ENCODE measurements at regions not wholly inside any gene's neighbourhood (a gene's known extent, or its start where the extent isn't known, plus 50 kb on each side); places are given as distances from the start of the nearest gene placed in this dataset.
A peak's percentile ranks its signal among the peaks of the same experiment; 100 is the strongest.
"Not testable (repeated sequence)": the region's sequence is repeated elsewhere in the genome, so short reads cannot be mapped to it uniquely, and the experiment has no call there.

- Histone ChIP-seq H3K4me1 (ENCODE audit: control insufficient read depth, insufficient read depth, low read length) (no peaks in the 10 kb centered on the region), H3K4me3 (ENCODE audit: low read depth, low read length) (no peak overlapping the region), H3K27ac (ENCODE audit: low read depth, low read length) (no peak overlapping the region), H3K9me3 (ENCODE audit: control insufficient read depth, insufficient read depth, low read length) (no peaks in the 10 kb centered on the region), H3K27me3 (ENCODE audit: control insufficient read depth, insufficient read depth, low read length) (no peaks in the 10 kb centered on the region), H3K36me3 (ENCODE audit: control insufficient read depth, insufficient read depth, low read length) (no peaks in the 10 kb centered on the region)
- WGBS (ENCODE audit: insufficient coverage) = 66% methylated on average over 3 of the region's 4 CpGs
- no peak for DNase-seq (ENCODE audit: low read depth in 4 of 6, low spot score in 6 of 6)
Observed at GRCh38 chr14:41016213-41016612, 590.5 kb upstream of the LRFN5 start.

- no peak overlapping the region for H3K27ac ChIP-seq (ENCODE audit: low read depth, low read length)
- 100% methylated on average over 1 of the region's 3 CpGs for WGBS (ENCODE audit: insufficient coverage)
- no peaks in the 10 kb centered on the region for H3K27me3 ChIP-seq (ENCODE audit: control insufficient read depth, insufficient read depth, low read length)
- H3K4me3 ChIP-seq (ENCODE audit: low read depth, low read length) = no peak overlapping the region
- no peak for DNase-seq (ENCODE audit: low read depth in 4 of 6, low spot score in 6 of 6)
- no peaks in the 10 kb centered on the region for H3K4me1 ChIP-seq (ENCODE audit: control insufficient read depth, insufficient read depth, low read length)
- no peaks in the 10 kb centered on the region for H3K36me3 ChIP-seq (ENCODE audit: control insufficient read depth, insufficient read depth, low read length)
- no peaks in the 10 kb centered on the region for H3K9me3 ChIP-seq (ENCODE audit: control insufficient read depth, insufficient read depth, low read length)
Observed at GRCh38 chr14:41000350-41000749, 606.3 kb upstream of the LRFN5 start.

DNA sequence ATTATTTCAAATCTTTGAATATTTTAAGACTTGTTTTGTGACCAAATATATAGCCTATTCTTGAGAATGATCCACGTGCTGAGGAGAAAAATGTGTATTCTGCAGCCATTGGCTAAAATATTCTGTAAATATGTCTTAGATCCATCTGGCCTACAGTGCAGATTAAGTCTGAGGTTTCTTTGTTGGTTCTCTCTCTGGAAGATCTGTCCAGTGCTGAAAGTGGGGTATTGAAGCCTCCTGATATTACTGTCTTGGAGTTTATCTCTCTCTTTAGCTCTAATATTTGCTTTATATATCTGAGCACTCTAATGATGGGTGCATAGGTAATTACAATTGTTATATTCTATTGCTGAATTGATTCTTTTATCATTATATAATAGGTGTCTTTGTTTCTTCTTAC, 617.4 kb upstream of the LRFN5 start:
- H3K4me3 ChIP-seq (ENCODE audit: low read depth, low read length) = no peak overlapping the region

GRCh38 chr14:40987481-40987880, 619.2 kb upstream of the LRFN5 start:
- H3K4me1 ChIP-seq (ENCODE audit: control insufficient read depth, insufficient read depth, low read length) = no peaks in the 10 kb centered on the region
- WGBS (ENCODE audit: insufficient coverage) = no CpG with 5 or more reads among the region's 3 CpGs
- no peak overlapping the region for H3K27ac ChIP-seq (ENCODE audit: low read depth, low read length)
- H3K9me3 ChIP-seq (ENCODE audit: control insufficient read depth, insufficient read depth, low read length) = peaks cover 4% of the 10 kb centered on the region
- H3K27me3 ChIP-seq (ENCODE audit: control insufficient read depth, insufficient read depth, low read length) = no peaks in the 10 kb centered on the region
- no peaks in the 10 kb centered on the region for H3K36me3 ChIP-seq (ENCODE audit: control insufficient read depth, insufficient read depth, low read length)
- no peak for DNase-seq (ENCODE audit: low read depth in 4 of 6, low spot score in 6 of 6)
- H3K4me3 ChIP-seq (ENCODE audit: low read depth, low read length) = no peak overlapping the region

More for the DNA sequence above, 617.4 kb upstream of the LRFN5 start:
- peaks cover 4% of the 10 kb centered on the region for H3K9me3 ChIP-seq (ENCODE audit: control insufficient read depth, insufficient read depth, low read length)
- no CpG with 5 or more reads among the region's 1 CpG for WGBS (ENCODE audit: insufficient coverage)
- H3K27ac ChIP-seq (ENCODE audit: low read depth, low read length) = no peak overlapping the region
- no peaks in the 10 kb centered on the region for H3K36me3 ChIP-seq (ENCODE audit: control insufficient read depth, insufficient read depth, low read length)
- no peaks in the 10 kb centered on the region for H3K27me3 ChIP-seq (ENCODE audit: control insufficient read depth, insufficient read depth, low read length)
- no peaks in the 10 kb centered on the region for H3K4me1 ChIP-seq (ENCODE audit: control insufficient read depth, insufficient read depth, low read length)
- no peak for DNase-seq (ENCODE audit: low read depth in 4 of 6, low spot score in 6 of 6)

DNA sequence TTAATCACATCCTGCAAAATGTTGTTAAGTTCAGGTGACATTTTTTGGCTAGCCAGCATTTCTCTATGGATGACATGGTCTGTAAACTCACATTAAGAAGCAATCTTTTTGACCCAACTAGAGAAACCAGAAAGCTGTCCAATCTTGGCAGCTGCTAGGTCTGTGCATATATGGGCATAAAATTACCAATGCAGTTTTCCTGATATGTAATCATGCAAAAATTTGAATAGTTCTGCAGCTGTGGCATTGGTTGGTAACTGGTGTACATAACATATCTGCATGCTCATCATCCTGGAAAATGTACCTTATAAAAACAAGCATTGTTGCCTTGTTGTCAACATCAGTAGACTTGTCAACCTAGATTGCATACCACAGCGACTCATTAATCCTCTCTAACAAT, 620.0 kb upstream of the LRFN5 start:
- no peaks in the 10 kb centered on the region for H3K36me3 ChIP-seq (ENCODE audit: control insufficient read depth, insufficient read depth, low read length)
- 91% methylated on average over 1 of the region's 1 CpG for WGBS (ENCODE audit: insufficient coverage)
- no peak overlapping the region for H3K4me3 ChIP-seq (ENCODE audit: low read depth, low read length)
- no peaks in the 10 kb centered on the region for H3K4me1 ChIP-seq (ENCODE audit: control insufficient read depth, insufficient read depth, low read length)
- no peaks in the 10 kb centered on the region for H3K27me3 ChIP-seq (ENCODE audit: control insufficient read depth, insufficient read depth, low read length)
- DNase-seq (ENCODE audit: low read depth in 4 of 6, low spot score in 6 of 6) = no peak
- H3K9me3 ChIP-seq (ENCODE audit: control insufficient read depth, insufficient read depth, low read length) = peaks cover 4% of the 10 kb centered on the region
- no peak overlapping the region for H3K27ac ChIP-seq (ENCODE audit: low read depth, low read length)

GRCh38 chr14:40985584-40985983, 621.1 kb upstream of the LRFN5 start:
- no peak overlapping the region for H3K27ac ChIP-seq (ENCODE audit: low read depth, low read length)
- H3K27me3 ChIP-seq (ENCODE audit: control insufficient read depth, insufficient read depth, low read length) = no peaks in the 10 kb centered on the region
- no CpG with 5 or more reads among the region's 4 CpGs for WGBS (ENCODE audit: insufficient coverage)
- H3K4me1 ChIP-seq (ENCODE audit: control insufficient read depth, insufficient read depth, low read length) = no peaks in the 10 kb centered on the region
- peaks cover 4% of the 10 kb centered on the region for H3K9me3 ChIP-seq (ENCODE audit: control insufficient read depth, insufficient read depth, low read length)
- no peak overlapping the region for H3K4me3 ChIP-seq (ENCODE audit: low read depth, low read length)
- no peaks in the 10 kb centered on the region for H3K36me3 ChIP-seq (ENCODE audit: control insufficient read depth, insufficient read depth, low read length)
- DNase-seq (ENCODE audit: low read depth in 4 of 6, low spot score in 6 of 6) = no peak

DNA sequence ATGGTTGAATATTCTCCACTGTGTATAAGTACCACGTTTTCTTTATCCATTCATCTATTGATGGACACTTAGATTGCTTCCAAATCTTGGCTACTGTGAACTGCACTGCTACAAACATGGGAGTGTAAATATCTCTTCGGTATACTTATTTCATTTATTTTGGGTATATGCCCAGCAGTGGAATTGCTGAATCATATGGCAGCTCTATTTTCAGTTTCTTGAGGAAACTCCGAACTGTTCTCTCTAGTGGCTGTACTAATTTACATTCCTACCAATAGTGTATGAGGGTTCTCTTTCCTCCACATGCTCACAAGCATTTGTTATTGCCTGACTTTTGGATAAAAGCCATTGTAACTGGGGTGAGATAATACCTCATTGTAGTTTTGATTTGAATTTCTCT, 623.1 kb upstream of the LRFN5 start:
- Histone ChIP-seq H3K4me3 (ENCODE audit: low read depth, low read length) (no peak overlapping the region), H3K4me1 (ENCODE audit: control insufficient read depth, insufficient read depth, low read length) (no peaks in the 10 kb centered on the region), H3K27me3 (ENCODE audit: control insufficient read depth, insufficient read depth, low read length) (no peaks in the 10 kb centered on the region), H3K27ac (ENCODE audit: low read depth, low read length) (no peak overlapping the region), H3K9me3 (ENCODE audit: control insufficient read depth, insufficient read depth, low read length) (no peaks in the 10 kb centered on the region), H3K36me3 (ENCODE audit: control insufficient read depth, insufficient read depth, low read length) (no peaks in the 10 kb centered on the region)
- DNase-seq (ENCODE audit: low read depth in 4 of 6, low spot score in 6 of 6) = no peak
- no CpG with 5 or more reads among the region's 3 CpGs for WGBS (ENCODE audit: insufficient coverage)

GRCh38 chr14:40981247-40981646, 625.4 kb upstream of the LRFN5 start:
- Histone ChIP-seq H3K27me3 (ENCODE audit: control insufficient read depth, insufficient read depth, low read length) (no peaks in the 10 kb centered on the region), H3K9me3 (ENCODE audit: control insufficient read depth, insufficient read depth, low read length) (no peaks in the 10 kb centered on the region), H3K27ac (ENCODE audit: low read depth, low read length) (no peak overlapping the region), H3K4me3 (ENCODE audit: low read depth, low read length) (no peak overlapping the region), H3K36me3 (ENCODE audit: control insufficient read depth, insufficient read depth, low read length) (no peaks in the 10 kb centered on the region), H3K4me1 (ENCODE audit: control insufficient read depth, insufficient read depth, low read length) (no peaks in the 10 kb centered on the region)
- DNase-seq (ENCODE audit: low read depth in 4 of 6, low spot score in 6 of 6) = peak in 2 of 6 donors; percentile 4 to 86
- WGBS (ENCODE audit: insufficient coverage) = no CpG with 5 or more reads among the region's 3 CpGs

DNA sequence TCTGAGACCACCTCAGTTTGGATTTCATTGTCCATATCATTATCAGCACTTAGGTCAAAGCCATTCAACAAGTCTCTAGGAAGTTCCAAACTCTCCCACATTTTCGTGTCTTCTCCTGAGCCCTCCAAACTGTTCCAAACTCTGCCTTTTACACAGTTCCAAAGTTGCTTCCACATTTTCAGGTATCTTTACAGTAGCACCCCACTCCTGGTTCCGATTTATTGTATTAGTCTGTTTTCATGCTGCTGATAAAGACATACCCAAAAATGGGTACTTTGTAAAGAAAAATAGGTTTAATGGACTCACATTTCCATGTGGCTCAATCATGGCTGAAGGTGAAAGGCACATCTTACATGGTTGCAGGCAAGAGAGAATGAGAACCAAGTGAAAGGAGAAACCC, 646.4 kb upstream of the LRFN5 start:
- 83% methylated on average over 1 of the region's 2 CpGs for WGBS (ENCODE audit: insufficient coverage)
- not testable (repeated sequence) for H3K27ac ChIP-seq (ENCODE audit: low read depth, low read length); H3K4me1 ChIP-seq (ENCODE audit: control insufficient read depth, insufficient read depth, low read length); DNase-seq (ENCODE audit: low read depth in 4 of 6, low spot score in 6 of 6); H3K27me3 ChIP-seq (ENCODE audit: control insufficient read depth, insufficient read depth, low read length); H3K36me3 ChIP-seq (ENCODE audit: control insufficient read depth, insufficient read depth, low read length); H3K9me3 ChIP-seq (ENCODE audit: control insufficient read depth, insufficient read depth, low read length); H3K4me3 ChIP-seq (ENCODE audit: low read depth, low read length)

DNA sequence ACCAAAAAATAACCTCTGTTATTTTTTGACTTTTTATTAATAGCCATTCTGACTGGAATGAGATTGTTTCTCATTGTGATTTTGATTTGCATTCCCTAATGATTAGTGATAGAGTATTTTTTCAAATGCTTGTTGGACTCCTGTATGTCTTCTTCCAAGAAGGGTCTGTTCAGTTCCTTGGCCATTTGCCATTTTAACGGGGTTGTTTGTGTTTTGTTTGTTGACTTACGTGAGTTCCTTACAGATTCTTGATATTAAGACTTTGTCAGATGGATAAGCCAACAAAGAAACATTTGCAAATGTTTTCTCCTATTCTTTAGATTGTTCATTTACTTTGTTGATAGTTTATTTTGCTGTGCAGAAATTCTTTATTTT, 651.6 kb upstream of the LRFN5 start:
- 60% methylated on average over 1 of the region's 2 CpGs for WGBS (ENCODE audit: insufficient coverage)
- Histone ChIP-seq H3K27me3 (ENCODE audit: control insufficient read depth, insufficient read depth, low read length) (no peaks in the 10 kb centered on the region), H3K36me3 (ENCODE audit: control insufficient read depth, insufficient read depth, low read length) (no peaks in the 10 kb centered on the region), H3K4me1 (ENCODE audit: control insufficient read depth, insufficient read depth, low read length) (no peaks in the 10 kb centered on the region), H3K9me3 (ENCODE audit: control insufficient read depth, insufficient read depth, low read length) (peaks cover 5% of the 10 kb centered on the region), H3K4me3 (ENCODE audit: low read depth, low read length) (no peak overlapping the region), H3K27ac (ENCODE audit: low read depth, low read length) (no peak overlapping the region)
- DNase-seq (ENCODE audit: low read depth in 4 of 6, low spot score in 6 of 6) = peak in 1 of 6 donors; percentile 6
